Retinal pigment epithelial cell (primary cell): ENCODE measurements at regions not wholly inside any gene's neighbourhood (a gene's known extent, or its start where the extent isn't known, plus 50 kb on each side); places are given as distances from the start of the nearest gene placed in this dataset.
"Not testable (repeated sequence)": the region's sequence is repeated elsewhere in the genome, so short reads cannot be mapped to it uniquely, and the experiment has no call there.

ENCODE experiments used
- DNase-seq: peaks from one replicate; pipeline ENCODE4 v3.0.0-alpha.2; 2010; ENCODE audit warnings: low read depth
- H3K4me3 ChIP-seq: 2 replicates; pipeline ENCODE4 v1.5.1; 2011; ENCODE audit warnings: mild to moderate bottlenecking, low read length, control low read depth, moderate library complexity
- CTCF ChIP-seq: conservative IDR thresholded peaks from 2 replicates; pipeline ENCODE4 v1.5.1; 2011; ENCODE audit warnings: low read depth, low read length, control low read depth, inconsistent platforms

GRCh38 chr2:209141818-209142217, 282.0 kb upstream of the MAP2 start:
- DNase-seq: no peak
- TF ChIP-seq CTCF: no peak
- H3K4me3 ChIP-seq: no peak overlapping the region

- H3K4me3 ChIP-seq, DNase-seq: not testable (repeated sequence)
Observed at GRCh38 chr2:209145220-209145691, 278.6 kb upstream of the MAP2 start.

GRCh38 chr2:209145941-209146681, 277.7 kb upstream of the MAP2 start:
- DNase-seq: no peak
- no peak for TF ChIP-seq CTCF
- no peak overlapping the region for H3K4me3 ChIP-seq

- no peak for TF ChIP-seq CTCF
- no peak overlapping the region for H3K4me3 ChIP-seq
- no peak for DNase-seq
Observed at GRCh38 chr2:209146682-209147320, 277.0 kb upstream of the MAP2 start.

- no peak for DNase-seq
- TF ChIP-seq CTCF: no peak
- no peak overlapping the region for H3K4me3 ChIP-seq
Observed at GRCh38 chr2:209147981-209148380, 275.9 kb upstream of the MAP2 start.

GRCh38 chr2:209160800-209161588, 262.9 kb upstream of the MAP2 start:
- no peak overlapping the region for H3K4me3 ChIP-seq
- DNase-seq: no peak
- no peak for TF ChIP-seq CTCF

DNA sequence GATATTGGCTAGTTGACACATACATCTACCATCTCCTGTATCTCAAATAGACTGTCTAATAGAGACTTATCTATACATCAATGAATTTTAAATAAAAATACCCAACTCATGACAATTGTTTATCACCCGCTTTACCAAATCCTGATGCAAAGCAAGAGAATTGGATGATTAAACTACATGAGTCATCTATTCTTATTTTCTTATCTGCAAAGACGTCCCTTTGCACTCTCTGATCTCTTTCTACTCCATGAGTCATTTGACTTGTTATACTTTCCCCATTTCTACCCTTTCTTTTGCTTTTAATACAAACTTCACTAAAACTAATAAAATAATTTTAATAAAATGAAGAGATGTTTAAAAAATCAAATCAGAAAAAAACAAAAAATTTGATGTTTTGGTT, 261.7 kb upstream of the MAP2 start:
- no peak for TF ChIP-seq CTCF
- no peak overlapping the region for H3K4me3 ChIP-seq
- no peak for DNase-seq
